ENCODE measurements at regions not wholly inside any gene's neighbourhood (a gene's known extent, or its start where the extent isn't known, plus 50 kb on each side); places are given as distances from the start of the nearest gene placed in this dataset.
"Not testable (repeated sequence)": the region's sequence is repeated elsewhere in the genome, so short reads cannot be mapped to it uniquely, and the experiment has no call there.

DNA sequence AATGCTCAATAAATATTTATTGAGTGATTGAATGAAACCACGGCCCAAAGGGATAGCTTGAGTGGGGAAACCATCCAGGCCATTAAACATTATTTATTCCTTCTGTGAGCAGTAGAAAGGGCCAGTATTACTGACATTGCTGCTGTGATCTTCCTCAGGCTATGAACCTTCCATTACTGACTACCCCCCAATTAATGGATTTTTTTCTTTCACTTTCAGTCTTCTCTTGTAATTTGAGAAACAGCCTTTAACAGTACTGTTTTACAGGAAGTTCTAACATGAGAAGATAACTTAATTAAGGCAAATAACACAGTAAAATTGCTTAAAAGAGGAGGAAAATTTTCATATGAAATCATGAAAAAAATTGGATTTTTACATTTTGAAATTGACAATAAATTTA, 629.5 kb downstream of the TRHDE start:
- Mint-ChIP-seq H3K4me3 (no peak overlapping the region), H3K9me3 (peaks cover 7% of the 10 kb centered on the region), H3K36me3 (ENCODE audit: low read depth) (no peaks in the 10 kb centered on the region), H3K4me1 (no peaks in the 10 kb centered on the region), H3K27me3 (no peaks in the 10 kb centered on the region), H3K27ac (no peak overlapping the region)
- ATAC-seq (ENCODE audit: low read depth) (no peak), DNase-seq (no peak)
- ChIA-PET CTCF (no interaction called here), POLR2A (no interaction called here)
- TF ChIP-seq, protein P1, sequence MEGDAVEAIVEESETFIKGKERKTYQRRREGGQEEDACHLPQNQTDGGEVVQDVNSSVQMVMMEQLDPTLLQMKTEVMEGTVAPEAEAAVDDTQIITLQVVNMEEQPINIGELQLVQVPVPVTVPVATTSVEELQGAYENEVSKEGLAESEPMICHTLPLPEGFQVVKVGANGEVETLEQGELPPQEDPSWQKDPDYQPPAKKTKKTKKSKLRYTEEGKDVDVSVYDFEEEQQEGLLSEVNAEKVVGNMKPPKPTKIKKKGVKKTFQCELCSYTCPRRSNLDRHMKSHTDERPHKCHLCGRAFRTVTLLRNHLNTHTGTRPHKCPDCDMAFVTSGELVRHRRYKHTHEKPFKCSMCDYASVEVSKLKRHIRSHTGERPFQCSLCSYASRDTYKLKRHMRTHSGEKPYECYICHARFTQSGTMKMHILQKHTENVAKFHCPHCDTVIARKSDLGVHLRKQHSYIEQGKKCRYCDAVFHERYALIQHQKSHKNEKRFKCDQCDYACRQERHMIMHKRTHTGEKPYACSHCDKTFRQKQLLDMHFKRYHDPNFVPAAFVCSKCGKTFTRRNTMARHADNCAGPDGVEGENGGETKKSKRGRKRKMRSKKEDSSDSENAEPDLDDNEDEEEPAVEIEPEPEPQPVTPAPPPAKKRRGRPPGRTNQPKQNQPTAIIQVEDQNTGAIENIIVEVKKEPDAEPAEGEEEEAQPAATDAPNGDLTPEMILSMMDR (IDR thresholded peaks at IDR 0.05): no peak
- intact Hi-C loops (cut with micrococcal nuclease): no loop called here

DNA sequence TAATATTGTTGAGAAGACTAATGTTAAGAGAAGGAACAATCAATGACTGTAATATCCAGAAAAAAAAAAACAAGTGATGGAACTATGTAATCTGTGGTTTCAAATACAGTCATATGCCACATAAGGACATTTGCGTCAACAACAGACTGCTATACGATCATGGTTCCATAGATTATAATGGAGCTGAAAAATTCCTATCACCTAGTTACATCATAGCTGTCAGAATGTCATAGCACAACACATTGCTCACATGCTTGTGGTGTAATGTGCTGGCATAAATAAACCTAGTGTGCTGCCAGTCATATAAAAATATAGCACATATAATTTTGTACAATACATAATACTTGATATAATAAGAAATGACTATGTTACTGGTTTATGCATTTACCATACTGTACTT, 653.5 kb downstream of the TRHDE start:
- peaks cover 3% of the 10 kb centered on the region for H3K9me3 Mint-ChIP-seq
- intact Hi-C loops (cut with micrococcal nuclease): no loop called here
- DNase-seq (no peak), ATAC-seq (ENCODE audit: low read depth) (no peak)
- H3K36me3 Mint-ChIP-seq (ENCODE audit: low read depth): no peaks in the 10 kb centered on the region
- no peaks in the 10 kb centered on the region for H3K4me1 Mint-ChIP-seq
- no peak overlapping the region for H3K4me3 Mint-ChIP-seq
- POLR2A ChIA-PET: no interaction called here
- CTCF ChIA-PET: no interaction called here
- H3K27ac Mint-ChIP-seq: no peak overlapping the region
- TF ChIP-seq, protein P1 (IDR thresholded peaks at IDR 0.05): no peak
- no peaks in the 10 kb centered on the region for H3K27me3 Mint-ChIP-seq

DNA sequence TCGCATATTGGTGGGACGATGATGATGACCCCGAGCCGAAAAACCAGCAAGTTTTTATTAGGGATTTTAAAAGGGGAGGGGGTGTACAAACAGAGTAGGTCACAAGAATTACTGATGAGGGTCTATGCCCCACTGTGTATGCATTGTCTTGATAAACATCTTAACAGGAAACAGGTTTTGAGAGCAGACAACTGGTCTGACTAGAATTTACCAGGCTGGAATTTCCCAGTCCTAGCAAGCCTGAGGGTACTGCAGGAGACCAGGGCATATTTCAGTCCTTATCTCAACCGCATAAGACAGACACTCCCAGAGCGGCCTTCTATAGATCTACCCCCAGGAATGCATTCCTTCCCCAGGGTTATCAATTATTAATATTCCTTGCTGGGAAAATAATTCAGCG, 659.7 kb downstream of the TRHDE start:
- H3K27me3 Mint-ChIP-seq; H3K27ac Mint-ChIP-seq; POLR2A ChIA-PET; H3K36me3 Mint-ChIP-seq (ENCODE audit: low read depth); DNase-seq; ATAC-seq (ENCODE audit: low read depth); H3K4me1 Mint-ChIP-seq; H3K4me3 Mint-ChIP-seq; intact Hi-C loops (cut with micrococcal nuclease); CTCF ChIA-PET: not testable (repeated sequence)
- peaks cover 13% of the 10 kb centered on the region for H3K9me3 Mint-ChIP-seq

DNA sequence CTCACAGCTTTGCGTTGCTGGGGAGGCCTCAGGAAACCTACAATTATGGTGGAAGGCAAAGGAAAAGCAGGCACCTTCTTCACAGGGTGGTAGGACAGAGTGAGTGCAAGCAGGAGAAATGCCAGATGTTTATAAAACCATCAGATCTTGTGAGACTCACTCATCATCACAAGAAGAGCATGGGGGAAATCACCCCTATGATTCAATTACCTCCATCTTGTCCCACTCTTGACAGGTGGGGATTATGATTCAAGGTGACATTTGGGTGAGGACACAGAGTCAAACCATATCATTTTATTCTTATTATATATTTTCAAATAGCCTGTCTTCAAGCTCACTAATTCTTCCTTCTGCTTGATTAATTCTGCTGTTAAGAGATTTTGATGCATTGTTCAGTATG, 665.3 kb downstream of the TRHDE start:
- ChIA-PET POLR2A (no interaction called here), CTCF (no interaction called here)
- intact Hi-C loops (cut with micrococcal nuclease): no loop called here
- no peaks in the 10 kb centered on the region for H3K4me1 Mint-ChIP-seq
- no peak for DNase-seq
- no peak overlapping the region for H3K4me3 Mint-ChIP-seq
- TF ChIP-seq, protein P1 (IDR thresholded peaks at IDR 0.05): no peak
- ATAC-seq (ENCODE audit: low read depth): no peak
- no peak overlapping the region for H3K27ac Mint-ChIP-seq
- peaks cover 19% of the 10 kb centered on the region for H3K9me3 Mint-ChIP-seq
- H3K27me3 Mint-ChIP-seq: no peaks in the 10 kb centered on the region
- H3K36me3 Mint-ChIP-seq (ENCODE audit: low read depth): no peaks in the 10 kb centered on the region

DNA sequence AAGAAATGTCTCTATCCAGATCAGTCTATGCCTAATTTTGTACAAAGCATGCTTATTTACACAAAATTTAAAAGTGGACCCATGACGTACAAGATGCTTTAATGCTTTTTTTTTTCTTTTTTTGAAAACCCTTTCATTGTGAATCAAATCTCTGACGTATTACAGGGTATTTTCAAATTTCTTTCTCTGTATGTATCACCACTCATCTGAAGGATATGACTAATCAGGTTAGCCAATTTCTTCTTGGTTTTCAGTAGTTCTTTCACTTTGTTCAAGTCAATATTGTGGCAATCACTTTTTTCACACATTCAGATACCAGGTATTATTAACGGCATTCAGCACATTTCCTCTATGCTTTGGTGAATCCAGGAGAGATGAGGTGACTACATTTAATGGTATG, 685.3 kb downstream of the TRHDE start:
- TF ChIP-seq, protein P1 (IDR thresholded peaks at IDR 0.05): no peak
- DNase-seq (no peak), ATAC-seq (ENCODE audit: low read depth) (no peak)
- intact Hi-C loops (cut with micrococcal nuclease): no loop called here
- H3K36me3 Mint-ChIP-seq (ENCODE audit: low read depth): no peaks in the 10 kb centered on the region
- H3K27ac Mint-ChIP-seq: no peak overlapping the region
- ChIA-PET POLR2A (no interaction called here), CTCF (no interaction called here)
- H3K9me3 Mint-ChIP-seq: peaks cover 3% of the 10 kb centered on the region
- H3K4me3 Mint-ChIP-seq: no peak overlapping the region
- no peaks in the 10 kb centered on the region for H3K4me1 Mint-ChIP-seq
- H3K27me3 Mint-ChIP-seq: no peaks in the 10 kb centered on the region

DNA sequence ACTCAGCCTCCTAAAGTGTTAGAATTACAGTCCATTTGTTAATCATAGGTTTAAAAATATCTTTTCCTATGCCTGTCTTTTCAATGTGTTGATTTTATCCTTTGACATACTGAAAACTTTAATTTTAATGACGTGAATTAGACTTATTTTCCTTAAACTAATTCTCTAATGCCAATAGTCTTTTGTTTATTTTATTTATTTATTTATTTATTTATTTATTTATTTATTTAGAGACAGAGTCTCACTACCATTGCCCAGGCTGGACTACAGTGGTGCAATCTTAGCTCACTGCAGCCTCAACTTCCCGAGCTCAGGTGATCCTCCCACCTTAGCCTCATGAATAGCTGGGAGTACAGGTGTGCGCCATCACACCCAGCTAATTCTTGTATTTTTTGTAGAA, 694.5 kb downstream of the TRHDE start:
- no peak for ATAC-seq (ENCODE audit: low read depth)
- TF ChIP-seq, protein P1 (IDR thresholded peaks at IDR 0.05): no peak
- Mint-ChIP-seq H3K4me1 (no peaks in the 10 kb centered on the region), H3K27ac (no peak overlapping the region), H3K36me3 (ENCODE audit: low read depth) (no peaks in the 10 kb centered on the region), H3K27me3 (no peaks in the 10 kb centered on the region), H3K9me3 (peaks cover 9% of the 10 kb centered on the region), H3K4me3 (no peak overlapping the region)
- POLR2A ChIA-PET: no interaction called here
- intact Hi-C loops (cut with micrococcal nuclease): no loop called here
- CTCF ChIA-PET: no interaction called here
- no peak for DNase-seq

Data from activated B cell treated with CpG ODN at 0.5 μM for 24 hours (primary cell).